A549 (cell line): ENCODE measurements at regions not wholly inside any gene's neighbourhood (a gene's known extent, or its start where the extent isn't known, plus 50 kb on each side); places are given as distances from the start of the nearest gene placed in this dataset.

ENCODE experiments used
- CEBPB ChIP-seq, 2 experiments: fragments of >200 bp in 1 of 2; sonication (Bioruptor Twin) in 1 of 2; formaldehyde crosslinking in 1 of 2; IDR thresholded peaks; 2 replicates each; pipeline ENCODE4 v1.6.1; 2012 to 2016
- CTCF ChIP-seq: fragments of >200 bp; sonication (Bioruptor Twin); formaldehyde crosslinking; IDR thresholded peaks from 3 replicates; pipeline ENCODE4 v1.5.1; 2016
- JUN ChIP-seq, 2 experiments: fragments of >200 bp; sonication (Bioruptor Twin); formaldehyde crosslinking; IDR thresholded peaks; 2 replicates in 1 of 2; 3 replicates in 1 of 2; pipeline ENCODE4 v1.6.1; 2016 to 2017
- KDM1A ChIP-seq: fragments of 200-600 bp; sonication (generic); IDR thresholded peaks from 2 replicates; pipeline ENCODE4 v1.6.1; 2016; ENCODE audit warnings: low read depth, mild to moderate bottlenecking
- NR3C1 ChIP-seq: fragments of >200 bp; sonication (Bioruptor Twin); formaldehyde crosslinking; IDR thresholded peaks from 3 replicates; pipeline ENCODE4 v1.6.1; 2017
- RFX5 ChIP-seq: fragments of 450-650 bp; IDR thresholded peaks from 2 replicates; pipeline ENCODE4 v1.7.1; 2014; ENCODE audit warnings: antibody characterized with exemption, mild to moderate bottlenecking, moderate library complexity
- RNF2 ChIP-seq: fragments of 200-600 bp; sonication (generic); IDR thresholded peaks from 2 replicates; pipeline ENCODE4 v1.6.1; 2016; ENCODE audit warnings: low read depth, mild to moderate bottlenecking, antibody characterized with exemption, moderate library complexity, borderline replicate concordance
- SMC3 ChIP-seq: fragments of >200 bp; sonication (Bioruptor Twin); formaldehyde crosslinking; IDR thresholded peaks from 3 replicates; pipeline ENCODE4 v1.6.1; 2018; ENCODE audit warnings: inconsistent platforms
- USF2 ChIP-seq: fragments of 450-650 bp; IDR thresholded peaks from 2 replicates; pipeline ENCODE4 v1.6.1; 2014; ENCODE audit warnings: antibody characterized with exemption
- ZC3H11A ChIP-seq: fragments of 450-650 bp; IDR thresholded peaks from 2 replicates; pipeline ENCODE4 v1.6.1; 2014; ENCODE audit warnings: antibody characterized with exemption, mild to moderate bottlenecking

- no peak for TF ChIP-seq CTCF
- no peak for TF ChIP-seq RNF2
- TF ChIP-seq SMC3: no peak
- no peak for TF ChIP-seq KDM1A
- TF ChIP-seq NR3C1: no peak
- TF ChIP-seq USF2: no peak
- no peak for TF ChIP-seq RFX5
- no peak for TF ChIP-seq ZC3H11A
- no peak for TF ChIP-seq CEBPB (IDR thresholded peaks at IDR 0.05)
- TF ChIP-seq JUN (IDR thresholded peaks at IDR 0.05): no peak
Measured at GRCh38 chr4:58871509-58871908, 1761.3 kb upstream of the IGFBP7 start.
